SK-N-SH treated with all-trans-retinoic acid at 6 μM for 48 hours (cell line): ENCODE measurements at regions not wholly inside any gene's neighbourhood (a gene's known extent, or its start where the extent isn't known, plus 50 kb on each side); places are given as distances from the start of the nearest gene placed in this dataset.

Source experiments
- ATAC-seq: fragments of 200-7000 bp; cut with Tn5 transposase; 3 replicates; pipeline ENCODE4 v1.9.1; 2020; ENCODE audit warnings: mild to moderate bottlenecking, moderate library complexity
- ARNTL ChIP-seq: fragments of 450-650 bp; formaldehyde crosslinking; IDR thresholded peaks from 2 replicates; pipeline ENCODE4 v1.5.0; 2020; ENCODE audit warnings: low read depth, mild to moderate bottlenecking, moderate library complexity, borderline replicate concordance
- BACH2 ChIP-seq: fragments of 250-450 bp; sonication (Bioruptor Pico); IDR thresholded peaks from 2 replicates; pipeline ENCODE4 v1.9.0; 2021; ENCODE audit warnings: mild to moderate bottlenecking, borderline replicate concordance
- CSDC2 ChIP-seq: fragments of 250-450 bp; sonication (Bioruptor Pico); IDR thresholded peaks from 2 replicates; pipeline ENCODE4 v1.5.0; 2020; ENCODE audit warnings: mild to moderate bottlenecking, moderate library complexity
- GLIS3 ChIP-seq: fragments of 250-450 bp; sonication (Bioruptor Pico); IDR thresholded peaks from 2 replicates; pipeline ENCODE4 v1.5.0; 2020; ENCODE audit warnings: mild to moderate bottlenecking, moderate library complexity
- ISL1 ChIP-seq: fragments of 250-450 bp; sonication (Bioruptor Pico); IDR thresholded peaks from 2 replicates; pipeline ENCODE4 v2.1.2; 2022; ENCODE audit warnings: mild to moderate bottlenecking, moderate library complexity
- OSR1 ChIP-seq: fragments of 250-450 bp; sonication (Bioruptor Pico); IDR thresholded peaks from 2 replicates; pipeline ENCODE4 v1.8.0; 2022; ENCODE audit warnings: moderate library complexity, mild to moderate bottlenecking, inconsistent platforms
- RARB ChIP-seq: fragments of 250-450 bp; sonication (Bioruptor Pico); IDR thresholded peaks from 2 replicates; pipeline ENCODE4 v1.8.0; 2021; ENCODE audit warnings: mild to moderate bottlenecking, moderate library complexity
- SNAI2 ChIP-seq: fragments of 250-450 bp; sonication (Bioruptor Pico); IDR thresholded peaks from 2 replicates; pipeline ENCODE4 v1.5.0; 2020; ENCODE audit warnings: mild to moderate bottlenecking, moderate library complexity
- TCF4 ChIP-seq: fragments of 250-450 bp; sonication (Bioruptor Pico); IDR thresholded peaks from 2 replicates; pipeline ENCODE4 v1.8.0; 2021; ENCODE audit warnings: mild to moderate bottlenecking, moderate library complexity, borderline replicate concordance
- TOX ChIP-seq: fragments of 250-450 bp; sonication (Bioruptor Pico); IDR thresholded peaks from 2 replicates; pipeline ENCODE4 v1.8.0; 2021; ENCODE audit warnings: mild to moderate bottlenecking, moderate library complexity, borderline replicate concordance
- ZC3H10 ChIP-seq: fragments of 250-450 bp; sonication (Bioruptor Pico); IDR thresholded peaks from 2 replicates; pipeline ENCODE4 v1.5.1; 2021; ENCODE audit warnings: mild to moderate bottlenecking, moderate library complexity
- ZFP3 ChIP-seq: fragments of 250-450 bp; sonication (Bioruptor Pico); IDR thresholded peaks from 2 replicates; pipeline ENCODE4 v1.5.0; 2020; ENCODE audit warnings: mild to moderate bottlenecking, moderate library complexity
- ZFP30 ChIP-seq: fragments of 450-650 bp; formaldehyde crosslinking; IDR thresholded peaks from 2 replicates; pipeline ENCODE4 v1.5.0; 2022; ENCODE audit warnings: mild to moderate bottlenecking, moderate library complexity
- ZNF70 ChIP-seq: fragments of 450-650 bp; formaldehyde crosslinking; IDR thresholded peaks from 2 replicates; pipeline ENCODE4 v1.5.0; 2020; ENCODE audit warnings: mild to moderate bottlenecking, moderate library complexity
- ZNF8 ChIP-seq: fragments of 450-650 bp; formaldehyde crosslinking; IDR thresholded peaks from 2 replicates; pipeline ENCODE4 v1.5.0; 2020; ENCODE audit warnings: mild to moderate bottlenecking, moderate library complexity
- TF ChIP-seq, protein P1 (sequence below): fragments of 250-450 bp; sonication (Bioruptor Pico); IDR thresholded peaks from 2 replicates; pipeline ENCODE4 v1.5.0; 2020; ENCODE audit warnings: mild to moderate bottlenecking, moderate library complexity
- TF ChIP-seq, protein P2 (sequence below): fragments of 250-450 bp; sonication (Bioruptor Pico); IDR thresholded peaks from 2 replicates; pipeline ENCODE4 v1.5.1; 2020; ENCODE audit warnings: low read depth, mild to moderate bottlenecking, moderate library complexity
- TF ChIP-seq, protein P3 (sequence below): fragments of 250-450 bp; sonication (Bioruptor Pico); IDR thresholded peaks from 2 replicates; pipeline ENCODE4 v1.8.0; 2021; ENCODE audit warnings: low read depth, mild to moderate bottlenecking, moderate library complexity, borderline replicate concordance
- TF ChIP-seq, protein P4 (sequence below): fragments of 250-450 bp; sonication (Bioruptor Pico); IDR thresholded peaks from 2 replicates; pipeline ENCODE4 v1.5.1; 2021; ENCODE audit warnings: mild to moderate bottlenecking, moderate library complexity
- TF ChIP-seq, protein P5 (sequence below): fragments of 250-450 bp; sonication (Bioruptor Pico); IDR thresholded peaks from 2 replicates; pipeline ENCODE4 v1.8.0; 2020; ENCODE audit warnings: mild to moderate bottlenecking, moderate library complexity, borderline replicate concordance

DNA sequence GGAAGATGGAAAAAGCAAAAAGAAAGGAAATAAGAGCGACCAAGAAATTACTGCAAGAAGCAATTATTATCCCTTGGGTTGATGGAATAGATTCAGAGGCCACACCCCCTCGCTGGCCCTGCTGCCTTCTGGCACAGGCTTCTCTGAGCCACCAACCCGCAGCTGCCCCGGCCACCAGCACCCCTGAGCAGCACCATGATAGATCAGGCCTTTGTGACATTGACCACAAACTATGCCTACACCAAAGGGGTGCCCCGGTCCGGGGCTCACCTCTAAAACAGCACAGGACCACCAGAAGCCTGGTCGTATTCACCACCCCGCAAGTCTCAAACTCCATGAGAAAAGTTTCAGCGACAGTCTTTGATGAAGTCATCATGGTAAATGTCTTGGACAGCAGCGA is 1059.3 kb downstream of the SLITRK1 start:
- ATAC-seq = no peak
- TF ChIP-seq GLIS3 (CRISPR knock-in tag) (no peak), ZNF70 (CRISPR knock-in tag) (no peak)
- TF ChIP-seq, all 23 proteins: peak for 0

DNA sequence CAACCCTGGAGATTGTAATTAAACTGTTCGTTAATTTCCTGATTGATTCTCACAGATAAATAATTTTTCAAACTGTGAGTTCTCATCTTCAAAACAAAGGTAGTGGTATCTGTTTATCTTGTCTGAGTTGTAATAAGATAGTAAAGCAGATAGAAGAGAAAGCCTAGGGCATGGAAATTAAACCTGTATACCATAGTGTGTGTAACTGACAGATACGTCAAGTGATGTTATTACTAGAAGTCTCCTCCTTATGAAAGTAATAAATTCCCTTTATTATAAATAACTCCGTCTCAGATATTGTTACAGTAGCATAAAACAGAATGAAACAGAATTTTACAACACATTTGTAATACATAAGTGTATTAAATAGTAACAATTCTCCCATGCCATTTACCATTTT is 1065.1 kb downstream of the SLITRK1 start:
- no peak for ATAC-seq
- TF ChIP-seq ZNF70 (CRISPR knock-in tag) (no peak), TOX (CRISPR knock-in tag) (no peak), OSR1 (CRISPR knock-in tag) (no peak)
- TF ChIP-seq, protein P1, sequence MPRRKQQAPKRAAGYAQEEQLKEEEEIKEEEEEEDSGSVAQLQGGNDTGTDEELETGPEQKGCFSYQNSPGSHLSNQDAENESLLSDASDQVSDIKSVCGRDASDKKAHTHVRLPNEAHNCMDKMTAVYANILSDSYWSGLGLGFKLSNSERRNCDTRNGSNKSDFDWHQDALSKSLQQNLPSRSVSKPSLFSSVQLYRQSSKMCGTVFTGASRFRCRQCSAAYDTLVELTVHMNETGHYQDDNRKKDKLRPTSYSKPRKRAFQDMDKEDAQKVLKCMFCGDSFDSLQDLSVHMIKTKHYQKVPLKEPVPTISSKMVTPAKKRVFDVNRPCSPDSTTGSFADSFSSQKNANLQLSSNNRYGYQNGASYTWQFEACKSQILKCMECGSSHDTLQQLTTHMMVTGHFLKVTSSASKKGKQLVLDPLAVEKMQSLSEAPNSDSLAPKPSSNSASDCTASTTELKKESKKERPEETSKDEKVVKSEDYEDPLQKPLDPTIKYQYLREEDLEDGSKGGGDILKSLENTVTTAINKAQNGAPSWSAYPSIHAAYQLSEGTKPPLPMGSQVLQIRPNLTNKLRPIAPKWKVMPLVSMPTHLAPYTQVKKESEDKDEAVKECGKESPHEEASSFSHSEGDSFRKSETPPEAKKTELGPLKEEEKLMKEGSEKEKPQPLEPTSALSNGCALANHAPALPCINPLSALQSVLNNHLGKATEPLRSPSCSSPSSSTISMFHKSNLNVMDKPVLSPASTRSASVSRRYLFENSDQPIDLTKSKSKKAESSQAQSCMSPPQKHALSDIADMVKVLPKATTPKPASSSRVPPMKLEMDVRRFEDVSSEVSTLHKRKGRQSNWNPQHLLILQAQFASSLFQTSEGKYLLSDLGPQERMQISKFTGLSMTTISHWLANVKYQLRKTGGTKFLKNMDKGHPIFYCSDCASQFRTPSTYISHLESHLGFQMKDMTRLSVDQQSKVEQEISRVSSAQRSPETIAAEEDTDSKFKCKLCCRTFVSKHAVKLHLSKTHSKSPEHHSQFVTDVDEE = no peak
- TF ChIP-seq, all 23 proteins: peak for 0

DNA sequence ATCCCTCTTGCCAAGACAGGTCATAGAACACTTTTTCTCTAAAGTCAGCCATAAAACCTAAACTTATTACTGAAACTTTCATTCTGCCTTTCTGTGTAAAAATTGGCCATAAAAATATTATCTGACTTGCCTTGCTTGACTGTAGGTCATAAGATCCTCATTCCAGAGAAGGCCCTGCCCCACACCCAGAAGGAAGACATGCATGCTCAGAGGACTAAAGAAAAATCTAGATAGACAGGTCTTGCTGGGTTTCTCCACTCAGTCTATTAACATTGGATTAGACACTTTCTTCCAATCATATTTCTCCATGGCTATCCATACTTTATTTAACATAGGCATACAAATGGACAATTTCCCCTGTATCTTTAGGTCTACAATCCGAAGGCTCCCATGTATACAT is 1066.5 kb downstream of the SLITRK1 start:
- TF ChIP-seq TOX (CRISPR knock-in tag) = no peak
- TF ChIP-seq OSR1 (CRISPR knock-in tag) = no peak
- TF ChIP-seq ZFP3 = no peak
- TF ChIP-seq, protein P2, sequence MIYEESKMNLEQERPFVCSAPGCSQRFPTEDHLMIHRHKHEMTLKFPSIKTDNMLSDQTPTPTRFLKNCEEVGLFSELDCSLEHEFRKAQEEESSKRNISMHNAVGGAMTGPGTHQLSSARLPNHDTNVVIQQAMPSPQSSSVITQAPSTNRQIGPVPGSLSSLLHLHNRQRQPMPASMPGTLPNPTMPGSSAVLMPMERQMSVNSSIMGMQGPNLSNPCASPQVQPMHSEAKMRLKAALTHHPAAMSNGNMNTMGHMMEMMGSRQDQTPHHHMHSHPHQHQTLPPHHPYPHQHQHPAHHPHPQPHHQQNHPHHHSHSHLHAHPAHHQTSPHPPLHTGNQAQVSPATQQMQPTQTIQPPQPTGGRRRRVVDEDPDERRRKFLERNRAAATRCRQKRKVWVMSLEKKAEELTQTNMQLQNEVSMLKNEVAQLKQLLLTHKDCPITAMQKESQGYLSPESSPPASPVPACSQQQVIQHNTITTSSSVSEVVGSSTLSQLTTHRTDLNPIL (CRISPR knock-in tag) = no peak
- no peak for TF ChIP-seq BACH2 (CRISPR knock-in tag)
- TF ChIP-seq TCF4 (CRISPR knock-in tag) = no peak
- no peak for TF ChIP-seq ARNTL (CRISPR knock-in tag)
- no peak for TF ChIP-seq ZNF8 (CRISPR knock-in tag)
- no peak for TF ChIP-seq SNAI2 (CRISPR knock-in tag)
- TF ChIP-seq, protein P3, sequence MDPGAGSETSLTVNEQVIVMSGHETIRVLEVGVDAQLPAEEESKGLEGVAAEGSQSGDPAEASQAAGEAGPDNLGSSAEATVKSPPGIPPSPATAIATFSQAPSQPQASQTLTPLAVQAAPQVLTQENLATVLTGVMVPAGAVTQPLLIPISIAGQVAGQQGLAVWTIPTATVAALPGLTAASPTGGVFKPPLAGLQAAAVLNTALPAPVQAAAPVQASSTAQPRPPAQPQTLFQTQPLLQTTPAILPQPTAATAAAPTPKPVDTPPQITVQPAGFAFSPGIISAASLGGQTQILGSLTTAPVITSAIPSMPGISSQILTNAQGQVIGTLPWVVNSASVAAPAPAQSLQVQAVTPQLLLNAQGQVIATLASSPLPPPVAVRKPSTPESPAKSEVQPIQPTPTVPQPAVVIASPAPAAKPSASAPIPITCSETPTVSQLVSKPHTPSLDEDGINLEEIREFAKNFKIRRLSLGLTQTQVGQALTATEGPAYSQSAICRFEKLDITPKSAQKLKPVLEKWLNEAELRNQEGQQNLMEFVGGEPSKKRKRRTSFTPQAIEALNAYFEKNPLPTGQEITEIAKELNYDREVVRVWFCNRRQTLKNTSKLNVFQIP = no peak
- no peak for TF ChIP-seq GLIS3 (CRISPR knock-in tag)
- no peak for TF ChIP-seq ZFP30
- TF ChIP-seq, protein P4, sequence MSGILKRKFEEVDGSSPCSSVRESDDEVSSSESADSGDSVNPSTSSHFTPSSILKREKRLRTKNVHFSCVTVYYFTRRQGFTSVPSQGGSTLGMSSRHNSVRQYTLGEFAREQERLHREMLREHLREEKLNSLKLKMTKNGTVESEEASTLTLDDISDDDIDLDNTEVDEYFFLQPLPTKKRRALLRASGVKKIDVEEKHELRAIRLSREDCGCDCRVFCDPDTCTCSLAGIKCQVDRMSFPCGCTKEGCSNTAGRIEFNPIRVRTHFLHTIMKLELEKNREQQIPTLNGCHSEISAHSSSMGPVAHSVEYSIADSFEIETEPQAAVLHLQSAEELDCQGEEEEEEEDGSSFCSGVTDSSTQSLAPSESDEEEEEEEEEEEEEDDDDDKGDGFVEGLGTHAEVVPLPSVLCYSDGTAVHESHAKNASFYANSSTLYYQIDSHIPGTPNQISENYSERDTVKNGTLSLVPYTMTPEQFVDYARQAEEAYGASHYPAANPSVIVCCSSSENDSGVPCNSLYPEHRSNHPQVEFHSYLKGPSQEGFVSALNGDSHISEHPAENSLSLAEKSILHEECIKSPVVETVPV (CRISPR knock-in tag) = no peak
- TF ChIP-seq ZNF70 (CRISPR knock-in tag) = no peak
- no peak for TF ChIP-seq CSDC2
- no peak for TF ChIP-seq ISL1 (CRISPR knock-in tag)
- TF ChIP-seq ZC3H10 (CRISPR knock-in tag) = no peak
- TF ChIP-seq, protein P5, sequence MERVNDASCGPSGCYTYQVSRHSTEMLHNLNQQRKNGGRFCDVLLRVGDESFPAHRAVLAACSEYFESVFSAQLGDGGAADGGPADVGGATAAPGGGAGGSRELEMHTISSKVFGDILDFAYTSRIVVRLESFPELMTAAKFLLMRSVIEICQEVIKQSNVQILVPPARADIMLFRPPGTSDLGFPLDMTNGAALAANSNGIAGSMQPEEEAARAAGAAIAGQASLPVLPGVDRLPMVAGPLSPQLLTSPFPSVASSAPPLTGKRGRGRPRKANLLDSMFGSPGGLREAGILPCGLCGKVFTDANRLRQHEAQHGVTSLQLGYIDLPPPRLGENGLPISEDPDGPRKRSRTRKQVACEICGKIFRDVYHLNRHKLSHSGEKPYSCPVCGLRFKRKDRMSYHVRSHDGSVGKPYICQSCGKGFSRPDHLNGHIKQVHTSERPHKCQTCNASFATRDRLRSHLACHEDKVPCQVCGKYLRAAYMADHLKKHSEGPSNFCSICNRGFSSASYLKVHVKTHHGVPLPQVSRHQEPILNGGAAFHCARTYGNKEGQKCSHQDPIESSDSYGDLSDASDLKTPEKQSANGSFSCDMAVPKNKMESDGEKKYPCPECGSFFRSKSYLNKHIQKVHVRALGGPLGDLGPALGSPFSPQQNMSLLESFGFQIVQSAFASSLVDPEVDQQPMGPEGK (CRISPR knock-in tag) = no peak
- no peak for TF ChIP-seq RARB (CRISPR knock-in tag)
- no peak for ATAC-seq

DNA sequence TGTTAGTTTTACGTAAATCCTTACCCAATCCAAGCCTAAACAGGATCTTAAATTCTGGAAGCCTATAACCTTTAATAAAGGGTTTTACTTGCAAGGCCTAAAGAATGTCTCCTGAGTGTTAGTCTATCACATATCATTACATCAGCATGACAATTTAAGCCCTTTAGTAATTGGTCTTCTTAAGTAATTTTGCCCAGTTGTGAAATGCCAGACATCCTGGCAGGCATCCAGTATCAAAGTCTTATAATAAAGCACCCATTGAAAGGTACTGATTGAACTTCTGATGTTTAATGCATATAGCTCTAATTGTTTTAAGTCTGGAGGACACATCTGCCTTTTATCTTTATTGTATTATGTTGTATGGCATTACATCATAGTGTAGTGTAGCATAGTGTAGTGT is 1078.9 kb downstream of the SLITRK1 start:
- no peak for ATAC-seq
- no peak for TF ChIP-seq OSR1 (CRISPR knock-in tag)
- TF ChIP-seq, protein P1 = no peak
- TF ChIP-seq TCF4 (CRISPR knock-in tag) = no peak
- TF ChIP-seq TOX (CRISPR knock-in tag) = no peak
- TF ChIP-seq, protein P3 = no peak
- TF ChIP-seq, protein P5 (CRISPR knock-in tag) = no peak
- no peak for TF ChIP-seq GLIS3 (CRISPR knock-in tag)
